ENCODE measurements at regions not wholly inside any gene's neighbourhood (a gene's known extent, or its start where the extent isn't known, plus 50 kb on each side); places are given as distances from the start of the nearest gene placed in this dataset.

DNA sequence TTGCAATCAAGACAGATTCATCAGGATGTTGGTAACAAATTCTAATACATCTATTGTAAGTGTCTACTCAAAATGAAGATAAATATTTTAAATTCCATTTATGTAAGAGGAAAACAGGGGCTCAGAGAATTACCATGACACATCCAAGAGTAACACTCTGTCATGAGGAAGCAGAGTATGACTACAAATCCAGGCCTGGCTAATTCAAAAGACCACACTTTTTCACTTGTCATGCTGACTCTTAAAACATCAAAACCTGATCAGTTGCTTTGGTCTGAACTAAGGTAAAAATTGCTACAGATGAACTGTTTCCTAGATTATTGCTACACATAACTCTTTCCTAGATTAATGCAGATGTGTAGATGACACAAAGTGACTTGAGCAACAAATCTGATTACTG is 880.6 kb downstream of the TSN start:
- no peak for DNase-seq (ENCODE audit: low spot score)

DNA sequence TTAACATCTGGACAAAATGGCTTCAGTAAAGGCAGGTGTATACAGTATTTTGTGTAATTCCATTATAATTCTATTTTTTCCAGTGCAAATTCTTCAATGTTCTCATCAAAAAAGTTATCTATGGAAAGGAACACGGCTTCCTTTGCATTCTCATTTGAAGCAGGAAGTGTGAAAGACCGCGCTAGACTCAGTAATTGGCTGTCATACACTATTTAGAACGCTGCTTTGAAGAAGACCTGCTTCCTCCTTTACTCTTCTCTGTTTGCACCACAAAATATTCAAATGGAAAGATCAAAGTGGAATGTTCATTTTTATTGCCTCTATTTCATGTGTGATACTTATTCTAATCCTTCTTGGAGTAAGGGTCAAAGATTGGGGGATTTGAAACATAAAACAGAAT is 883.7 kb downstream of the TSN start:
- DNase-seq (ENCODE audit: low spot score): no peak

DNA sequence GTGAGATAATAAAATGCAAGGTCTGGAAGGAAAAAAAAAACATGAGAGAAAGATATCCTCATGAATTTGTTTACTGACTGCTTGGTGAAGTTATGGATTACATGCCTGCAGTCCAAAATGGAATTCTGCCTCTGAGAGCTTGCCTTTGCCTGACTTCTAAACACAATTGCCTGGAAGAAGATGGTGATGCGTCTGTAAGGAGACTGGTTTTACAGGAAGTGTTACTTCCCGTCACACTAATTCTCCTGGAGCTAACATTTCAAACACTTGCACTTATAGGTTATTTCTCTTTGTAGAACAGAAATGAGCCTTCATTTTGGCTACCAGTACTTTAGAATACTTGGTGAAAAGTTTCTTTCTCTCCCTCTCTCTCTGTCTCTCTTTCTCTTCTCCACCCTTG is 884.3 kb downstream of the TSN start:
- DNase-seq (ENCODE audit: low spot score): no peak

DNA sequence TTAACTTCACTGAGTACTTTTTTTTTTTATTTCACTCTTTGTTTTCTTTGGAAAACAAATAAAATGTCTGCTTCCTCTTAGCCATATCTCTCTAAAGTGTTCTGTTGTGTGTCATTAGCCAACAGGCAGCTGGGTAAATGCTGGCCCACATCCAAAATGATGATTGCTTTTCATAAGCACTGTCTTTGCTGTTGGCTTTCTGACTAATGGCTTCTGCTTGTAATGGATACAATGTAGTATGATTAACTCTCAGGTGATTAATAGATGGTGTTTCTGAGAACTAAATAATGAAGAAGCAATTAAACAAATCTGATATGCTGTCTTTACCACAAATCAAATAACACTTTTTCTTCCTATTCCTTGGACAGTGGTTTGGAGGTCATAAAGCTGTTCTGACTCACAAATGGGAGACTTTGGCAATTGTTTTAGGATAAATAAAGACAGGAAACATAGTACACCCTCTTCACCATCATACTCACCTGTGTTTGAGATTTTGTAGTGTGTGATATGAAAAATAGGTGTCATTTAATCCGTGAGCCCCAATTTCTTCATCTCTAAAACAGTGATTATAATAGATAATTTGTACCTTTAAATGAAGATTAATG is 888.4 kb downstream of the TSN start:
- DNase-seq (ENCODE audit: low spot score): no peak

DNA sequence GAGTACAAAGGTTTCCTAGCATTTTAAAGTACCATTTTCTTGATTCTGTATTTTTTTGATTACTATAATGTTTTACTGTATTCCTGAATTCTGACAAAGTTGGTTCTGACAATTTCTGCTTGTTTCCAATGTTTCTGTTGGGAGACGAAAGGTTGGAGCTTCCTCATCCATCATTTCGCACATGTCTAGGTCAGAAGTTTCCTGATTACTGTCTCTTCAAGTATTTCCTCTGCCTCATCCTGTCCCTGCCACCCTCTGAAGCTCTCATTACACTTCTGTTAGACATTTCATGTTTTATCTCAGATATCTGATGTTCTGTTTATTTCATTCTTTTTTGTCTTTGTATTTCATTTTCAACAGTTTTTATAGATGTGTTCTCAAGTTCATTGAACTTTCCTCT is 895.8 kb downstream of the TSN start:
- no peak for DNase-seq (ENCODE audit: low spot score)

DNA sequence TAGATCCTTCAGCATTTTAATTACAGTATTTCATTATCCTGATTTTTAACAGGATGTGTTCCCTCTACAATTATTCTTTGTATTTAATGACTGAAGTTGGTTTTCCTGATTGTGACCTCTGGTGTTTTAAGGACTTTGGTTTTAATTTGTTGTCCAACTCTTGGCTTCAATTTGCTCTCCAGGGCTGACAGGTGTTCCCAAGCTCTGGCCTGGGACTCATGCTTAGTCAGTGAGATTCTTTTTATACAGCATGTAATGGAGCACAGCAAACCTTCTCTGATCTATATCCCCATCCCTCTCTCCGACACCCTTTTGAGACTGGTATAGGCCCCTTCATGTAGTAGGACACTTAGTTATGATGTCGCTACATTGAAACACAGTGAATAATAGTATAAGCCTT is 896.3 kb downstream of the TSN start:
- DNase-seq (ENCODE audit: low spot score): no peak

DNA sequence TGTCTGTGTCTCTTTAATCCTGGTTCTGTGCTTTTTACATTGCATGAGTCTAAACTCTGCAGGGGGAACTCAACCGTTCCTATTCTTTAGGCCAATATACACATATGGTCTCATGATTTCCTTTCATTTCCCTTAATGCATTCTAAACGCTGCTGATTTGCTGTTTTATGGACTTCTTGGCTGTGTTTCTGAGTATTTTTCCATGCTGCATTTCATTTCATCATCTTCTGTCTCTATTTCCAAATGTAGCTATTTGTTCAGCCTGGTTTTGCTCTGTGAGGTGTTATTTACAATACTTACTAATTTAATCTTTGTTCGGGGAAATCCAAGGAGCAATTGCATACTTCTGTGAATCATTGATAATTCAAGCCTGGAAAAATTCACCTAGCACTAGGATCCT is 897.2 kb downstream of the TSN start:
- no peak for DNase-seq (ENCODE audit: low spot score)

DNA sequence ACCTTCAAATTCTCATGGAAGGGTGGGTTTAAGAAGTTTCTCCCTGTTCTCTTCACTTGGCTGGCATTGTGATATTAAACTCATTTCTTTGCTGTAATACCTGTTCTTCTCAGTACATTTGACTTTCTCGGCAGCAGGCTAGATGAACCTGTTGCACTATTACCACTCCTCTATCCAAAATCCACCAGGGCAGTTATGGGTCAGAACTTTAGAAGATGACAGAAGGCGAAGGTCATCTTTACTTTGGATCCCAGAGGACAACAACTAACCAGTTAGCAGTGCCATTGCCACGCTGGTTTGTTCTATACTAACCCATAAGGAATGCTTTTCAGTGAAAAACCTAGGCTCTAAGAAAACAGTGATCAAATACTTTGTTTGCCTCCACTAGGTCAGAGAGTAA is 901.0 kb downstream of the TSN start:
- DNase-seq (ENCODE audit: low spot score): no peak

DNA sequence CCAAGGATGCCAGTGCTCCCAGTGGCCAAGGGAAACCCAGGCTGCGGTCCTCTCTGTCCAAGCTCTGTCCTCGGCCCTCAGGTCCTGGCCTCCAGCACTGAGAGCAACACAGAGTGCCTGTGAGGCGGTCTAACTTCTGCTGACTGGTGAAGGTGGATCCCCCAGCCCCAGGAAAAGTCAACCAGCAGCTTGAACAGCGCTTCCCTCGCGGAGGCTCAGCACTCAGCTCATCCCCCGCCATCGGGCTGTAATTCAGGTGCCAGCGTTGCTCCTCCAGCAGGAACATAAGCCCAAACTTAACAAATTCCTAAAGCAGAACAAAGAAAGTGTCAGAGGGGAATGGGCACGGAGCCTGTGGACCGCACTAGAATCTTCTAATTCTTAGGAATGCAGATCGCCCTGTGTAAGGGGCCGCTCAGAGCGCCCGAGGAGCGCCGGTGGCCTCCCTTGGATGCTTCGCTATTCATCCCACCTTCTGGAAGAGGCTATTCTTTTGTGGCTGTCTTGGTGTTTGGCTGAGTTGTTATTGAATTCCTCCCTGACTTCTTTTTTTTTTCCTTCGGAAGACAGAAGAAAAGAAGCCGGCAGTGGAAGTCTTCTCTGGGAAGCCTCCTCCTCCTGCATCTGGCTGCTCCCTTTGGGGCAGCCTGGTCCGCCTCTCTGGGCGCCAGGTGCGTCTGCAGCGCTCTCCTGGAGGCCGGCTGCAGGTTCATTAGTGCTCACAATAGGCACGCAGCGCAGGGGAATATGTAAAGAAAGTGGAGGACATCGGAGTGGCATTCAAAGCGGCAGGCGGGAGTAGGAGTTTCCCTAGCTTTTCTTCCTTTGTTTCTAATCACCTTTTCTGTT is 905.6 kb downstream of the TSN start:
- no peak for DNase-seq (ENCODE audit: low spot score)

DNA sequence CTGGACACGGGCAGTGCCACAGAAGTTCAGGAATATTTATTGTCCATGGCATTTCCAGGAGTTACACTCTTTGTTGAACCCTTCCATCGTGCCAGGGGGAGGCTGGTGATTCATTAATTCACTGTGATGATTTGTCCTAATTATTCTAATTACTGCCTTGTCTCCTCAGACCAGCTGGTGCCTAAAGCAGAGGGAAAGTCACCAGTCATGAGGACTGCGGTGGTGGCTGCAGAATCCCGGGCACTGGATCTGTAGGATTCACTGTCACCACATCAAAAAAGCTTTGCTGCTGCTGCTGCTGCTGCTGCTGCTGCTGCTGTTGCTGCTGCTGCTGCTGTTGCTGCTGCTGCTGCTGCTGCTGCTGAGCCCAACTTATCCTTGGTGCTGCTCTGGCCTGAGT is 908.2 kb downstream of the TSN start:
- no peak for DNase-seq (ENCODE audit: low spot score)

DNA sequence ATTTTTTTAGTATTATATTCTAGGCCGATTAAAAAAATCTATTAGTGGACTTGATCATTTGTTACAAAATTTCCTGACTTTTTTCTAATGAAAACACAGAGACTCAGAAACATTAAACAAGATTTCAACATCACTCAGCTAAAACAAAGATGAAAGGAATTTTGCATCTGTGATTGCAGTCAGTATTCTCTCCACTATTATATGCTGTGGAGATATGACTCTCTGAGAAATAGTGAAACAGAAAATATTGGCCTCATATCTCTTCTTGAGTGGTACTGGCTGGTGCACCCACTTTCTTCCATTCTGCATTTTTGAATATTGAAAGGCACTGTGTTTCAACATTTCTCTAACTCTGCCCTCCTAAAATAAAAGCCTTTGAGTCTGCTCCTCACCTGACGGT is 914.2 kb downstream of the TSN start:
- no peak for DNase-seq (ENCODE audit: low spot score)

DNA sequence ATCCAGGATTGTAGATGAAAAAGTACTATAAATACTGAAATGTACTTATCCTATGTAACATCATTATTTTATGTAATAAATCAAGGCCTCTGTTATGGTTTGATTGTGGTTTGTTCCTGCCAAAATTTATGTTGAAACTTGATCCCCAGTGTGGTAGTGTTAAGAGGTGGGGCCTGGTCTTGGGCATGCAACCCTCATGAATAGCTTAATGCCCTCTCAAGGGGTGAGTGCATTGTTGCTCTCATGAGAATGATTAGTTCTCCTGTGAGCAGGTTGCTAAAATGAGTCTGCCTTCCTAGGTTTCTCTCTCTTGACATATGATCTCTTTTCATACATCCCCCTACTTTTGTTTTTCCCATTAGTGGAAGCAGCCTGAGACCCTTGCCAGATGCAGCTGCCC is 915.4 kb downstream of the TSN start:
- DNase-seq (ENCODE audit: low spot score): no peak

DNA sequence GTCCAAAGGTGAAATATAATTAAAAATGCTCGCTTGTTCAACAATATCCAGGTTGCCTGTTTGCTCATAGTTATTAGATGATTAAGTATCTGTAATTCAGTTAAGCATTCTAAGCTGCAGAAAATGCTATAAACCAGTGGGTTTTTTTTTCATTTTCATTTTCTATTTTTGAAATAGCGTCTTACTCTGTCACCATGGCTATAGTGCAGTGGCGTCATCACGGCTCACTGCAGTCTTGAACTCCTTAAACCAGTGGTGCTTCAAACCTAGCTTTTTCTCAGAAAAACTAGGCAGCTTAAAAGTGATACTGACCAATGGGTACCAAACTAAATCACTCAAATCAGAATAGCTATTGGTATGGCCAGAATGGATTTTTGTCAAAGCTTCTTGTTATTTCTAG is 925.2 kb downstream of the TSN start:
- no peak for DNase-seq (ENCODE audit: low spot score)

DNA sequence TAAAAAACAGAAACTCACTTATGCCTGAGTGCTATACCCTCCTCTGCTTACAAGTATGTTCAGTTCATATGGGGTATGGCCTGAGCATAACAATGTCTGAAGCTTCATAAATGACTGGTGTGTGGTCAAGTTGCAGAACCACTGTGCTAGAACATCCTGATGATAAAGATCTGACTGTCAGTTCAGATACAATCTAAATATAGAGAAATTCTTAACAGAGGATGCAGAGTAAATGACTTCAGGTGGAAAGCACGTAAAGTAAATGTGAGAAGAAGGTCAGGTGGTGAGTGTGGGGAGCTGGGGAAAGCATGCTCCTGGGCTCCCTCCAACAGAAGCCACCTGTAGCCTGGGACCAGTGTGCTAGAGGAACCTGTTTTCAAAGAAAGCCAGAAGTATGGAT is 926.2 kb downstream of the TSN start:
- no peak for DNase-seq (ENCODE audit: low spot score)

DNA sequence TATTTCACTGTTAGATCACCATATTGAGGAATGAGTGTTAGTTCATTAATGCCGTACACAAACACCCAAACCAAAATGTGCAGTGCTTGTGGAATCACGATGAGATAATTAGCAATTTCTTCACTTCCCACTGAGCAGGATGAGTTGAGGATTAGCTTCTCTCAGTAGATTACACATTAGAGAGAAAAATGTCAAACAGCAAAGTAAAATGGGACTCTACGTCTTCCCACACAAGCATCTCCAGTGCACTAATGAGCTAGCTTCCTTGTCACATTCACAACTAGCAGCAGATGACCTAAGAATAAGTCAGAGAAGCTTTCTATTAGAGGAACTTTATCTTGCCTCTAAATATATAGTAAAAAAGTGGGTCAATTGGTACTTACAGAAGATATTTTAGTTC is 926.9 kb downstream of the TSN start:
- DNase-seq (ENCODE audit: low spot score): no peak

DNA sequence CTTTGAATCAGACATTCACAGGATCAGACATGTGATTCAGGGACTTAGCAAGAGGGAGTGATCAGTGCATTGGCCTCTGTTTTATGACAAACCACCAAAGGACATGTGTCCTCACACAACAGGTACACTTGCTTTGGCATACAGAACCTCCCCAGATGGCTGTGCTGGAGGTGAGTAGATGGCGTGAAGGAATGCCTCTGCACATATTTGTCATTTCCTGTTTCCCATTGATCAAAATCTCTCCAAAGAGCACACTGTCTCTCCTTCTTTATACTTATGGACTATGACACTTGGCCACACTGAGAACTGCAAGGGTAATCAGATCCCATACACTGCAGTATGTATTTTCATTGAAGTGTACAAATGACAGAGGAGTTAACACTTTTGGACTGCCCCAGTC is 927.6 kb downstream of the TSN start:
- DNase-seq (ENCODE audit: low spot score): no peak

DNA sequence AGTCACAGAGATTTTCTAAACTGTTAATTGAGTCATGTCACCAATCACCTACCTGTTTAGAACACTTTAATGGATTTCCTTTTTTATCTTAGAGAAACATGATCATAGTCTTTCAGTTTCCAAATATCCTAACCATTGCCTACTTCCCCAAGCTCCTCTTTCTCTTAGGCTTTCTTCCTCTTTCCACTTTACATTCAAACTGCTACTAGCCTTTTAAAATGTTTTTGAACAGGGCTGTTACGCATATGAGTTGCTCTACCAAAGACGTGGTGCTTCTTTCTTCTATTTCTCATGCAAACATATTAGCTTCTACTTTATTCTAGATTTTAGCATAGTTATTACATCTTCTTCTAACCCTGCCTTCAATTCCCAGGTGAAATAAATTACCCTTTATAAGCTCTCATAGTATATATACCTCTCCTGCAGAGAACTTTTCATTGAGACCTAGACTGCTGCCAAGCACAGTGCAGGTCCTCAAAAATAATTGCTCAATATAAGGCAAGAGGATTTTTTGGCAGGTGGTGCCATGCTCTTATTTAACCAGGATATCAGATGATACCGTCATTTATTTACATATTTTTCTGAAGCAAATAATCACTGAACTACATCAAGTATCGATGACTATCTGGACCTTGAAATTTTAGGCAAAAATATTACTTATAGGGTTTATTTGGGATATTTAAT is 937.1 kb downstream of the TSN start:
- DNase-seq (ENCODE audit: low spot score): no peak

DNA sequence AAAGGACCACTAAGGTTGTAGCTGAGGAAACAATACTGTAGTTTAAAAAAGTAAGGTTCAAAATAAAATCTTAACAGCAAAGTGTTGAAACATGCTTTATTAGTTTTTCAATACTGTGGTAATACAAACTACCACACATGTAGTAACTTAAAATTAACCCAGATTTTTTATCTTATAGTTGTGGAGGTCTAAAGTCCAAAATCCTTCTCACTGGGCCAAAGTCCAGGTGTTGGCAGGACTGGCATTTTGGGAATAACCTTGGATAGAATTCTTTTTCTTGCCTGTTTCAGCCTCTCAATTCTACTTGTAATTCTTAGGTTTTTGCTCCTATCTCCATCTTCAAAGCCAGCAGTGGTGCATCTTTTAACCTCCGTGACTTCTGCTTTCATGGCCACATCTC is 942.0 kb downstream of the TSN start:
- no peak for DNase-seq (ENCODE audit: low spot score)

DNA sequence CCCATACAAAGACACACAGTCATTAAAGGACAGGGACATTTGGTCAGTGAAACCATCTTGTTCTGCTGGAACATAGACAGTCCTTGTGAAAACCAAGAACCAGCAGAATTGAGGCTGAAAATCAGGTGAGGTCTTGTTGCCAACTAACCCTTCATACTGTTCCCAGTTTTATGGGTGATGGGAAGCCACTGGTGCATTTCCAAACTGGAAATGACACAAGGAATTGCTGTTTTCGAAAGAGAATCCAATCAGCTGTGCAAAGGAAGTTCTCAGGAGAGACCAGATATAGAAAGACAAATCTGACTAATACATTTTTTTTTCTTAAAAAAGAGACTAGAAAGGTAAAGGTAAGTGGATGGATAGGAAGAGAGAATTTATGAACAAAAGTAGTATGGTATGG is 948.2 kb downstream of the TSN start:
- no peak for DNase-seq (ENCODE audit: low spot score)

DNA sequence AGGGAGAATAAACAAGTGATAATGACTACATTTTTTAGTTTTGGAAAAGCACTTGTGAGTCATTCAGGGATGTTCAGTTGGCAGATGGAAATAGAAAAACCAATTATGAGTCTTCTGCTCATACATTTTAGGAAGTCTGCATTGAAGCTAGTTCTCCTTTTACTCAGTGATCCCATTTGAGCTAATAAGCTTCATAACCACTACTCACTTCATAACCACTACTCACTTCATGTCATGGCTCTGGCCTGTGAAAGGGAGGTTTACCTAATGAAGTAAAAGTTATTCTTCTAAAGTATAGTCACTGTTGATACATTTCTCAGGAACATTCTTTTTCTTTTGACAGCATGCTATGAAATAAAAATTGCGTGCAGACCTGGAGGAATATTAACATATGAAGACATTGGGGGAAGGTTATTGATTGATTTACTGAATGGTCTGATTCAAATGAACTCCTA is 948.7 kb downstream of the TSN start:
- DNase-seq (ENCODE audit: low spot score): no peak

DNA sequence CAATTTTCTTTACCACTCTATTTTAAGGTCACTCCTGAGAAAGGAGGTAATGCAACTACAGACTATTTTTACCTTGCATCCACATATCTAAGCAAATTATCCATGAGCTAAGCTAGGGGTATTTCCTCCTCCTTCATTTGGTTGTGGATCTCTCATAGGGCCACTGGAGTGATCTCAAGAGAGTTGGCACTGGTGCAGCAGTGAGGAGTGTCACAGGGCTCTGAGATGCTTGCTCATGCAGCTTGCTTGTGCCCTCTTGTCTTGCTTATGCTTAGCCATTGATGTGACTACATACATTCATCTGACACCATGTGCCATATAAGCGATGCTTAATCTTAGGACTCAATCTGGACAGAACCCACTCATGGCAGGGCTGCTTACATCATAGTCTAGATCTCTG is 950.3 kb downstream of the TSN start:
- no peak for DNase-seq (ENCODE audit: low spot score)

DNA sequence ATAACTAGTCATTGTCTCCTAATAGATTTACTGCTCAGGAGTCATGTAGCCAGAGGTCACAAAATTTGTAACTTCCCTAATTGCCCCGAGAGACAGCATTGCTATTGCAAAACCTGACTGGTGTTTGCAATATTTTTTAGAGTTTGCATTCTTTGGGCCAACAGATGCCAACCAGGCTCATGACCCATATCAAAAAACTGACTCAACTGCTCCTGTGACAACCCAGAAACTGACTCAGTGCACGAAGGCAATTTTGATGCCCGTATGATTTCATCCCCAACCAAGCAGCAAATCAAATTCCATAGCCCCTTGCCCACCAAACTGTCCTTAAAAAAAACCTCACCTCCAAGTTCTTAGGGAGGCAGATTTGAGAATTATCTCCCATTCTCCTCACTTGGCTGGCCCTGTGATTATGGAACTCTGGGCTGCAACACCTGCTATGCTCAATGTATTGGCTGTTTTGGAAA is 951.3 kb downstream of the TSN start:
- DNase-seq (ENCODE audit: low spot score): no peak

DNA sequence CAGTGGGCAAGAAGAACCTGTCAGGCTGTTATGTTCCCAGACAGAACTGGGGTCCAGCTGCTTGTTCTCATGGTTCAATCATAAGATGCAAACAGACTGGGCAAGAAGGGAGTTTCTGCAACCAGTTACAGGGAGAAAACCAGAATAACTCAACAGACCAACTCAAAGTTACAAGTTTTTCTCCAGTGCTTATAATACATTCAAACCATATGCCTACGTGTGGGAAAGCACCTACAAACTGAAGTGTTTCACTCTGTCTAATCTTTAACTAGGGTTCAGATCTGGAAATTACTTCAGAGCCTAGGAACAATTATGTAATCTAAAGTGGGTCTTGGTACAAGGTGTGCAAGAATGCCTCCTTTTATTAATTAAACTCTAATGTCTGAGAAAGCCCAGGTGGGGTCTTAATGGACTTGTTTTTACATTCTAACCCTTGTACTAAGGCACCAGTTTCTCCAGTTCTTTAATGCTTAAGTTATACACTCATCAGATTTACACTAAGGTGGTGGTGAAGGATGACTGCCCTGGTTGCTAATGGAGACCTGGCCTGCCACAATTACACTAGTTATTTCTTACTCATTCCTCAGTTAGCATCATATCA is 951.9 kb downstream of the TSN start:
- no peak for DNase-seq (ENCODE audit: low spot score)
